GM13976 (cell line): ENCODE measurements at regions not wholly inside any gene's neighbourhood (a gene's known extent, or its start where the extent isn't known, plus 50 kb on each side); places are given as distances from the start of the nearest gene placed in this dataset.

Experiments used
- DNase-seq: peaks from one replicate; pipeline ENCODE4 v3.0.0; 2012; ENCODE audit warnings: low spot score
- CTCF ChIP-seq: IDR thresholded peaks from 2 replicates; pipeline ENCODE4 v1.5.1; 2012; ENCODE audit warnings: borderline replicate concordance, mild to moderate bottlenecking; ENCODE audit not compliant: insufficient read depth; ENCODE audit errors: extremely low read depth, missing control alignments, control extremely low read depth
- in situ Hi-C: fragments of 300-500 bp; cut with MboI; formaldehyde crosslinking; loops from one replicate; pipeline ENCODE4 v1.12.0; 2022; ENCODE audit warnings: low sequenced_read_pairs, mixed read lengths, inconsistent platforms; ENCODE audit not compliant: unreplicated experiment

GRCh38 chr5:92574023-92574422, 1007.0 kb downstream of the NR2F1-AS1 start:
- no peak for TF ChIP-seq CTCF
- no peak for DNase-seq
- in situ Hi-C loops = no loop called here

GRCh38 chr5:92568522-92568921, 1012.5 kb downstream of the NR2F1-AS1 start:
- no peak for TF ChIP-seq CTCF
- no peak for DNase-seq
- in situ Hi-C loops = no loop called here

- in situ Hi-C loops = no loop called here
- TF ChIP-seq CTCF = no peak
- DNase-seq = no peak
Observed at GRCh38 chr5:92567831-92568450, 1013.1 kb downstream of the NR2F1-AS1 start.

GRCh38 chr5:92566113-92566786, 1014.8 kb downstream of the NR2F1-AS1 start:
- no peak for DNase-seq
- no peak for TF ChIP-seq CTCF
- in situ Hi-C loops = no loop called here

GRCh38 chr5:92565673-92566072, 1015.3 kb downstream of the NR2F1-AS1 start:
- in situ Hi-C loops = no loop called here
- TF ChIP-seq CTCF = no peak
- DNase-seq = no peak

DNA sequence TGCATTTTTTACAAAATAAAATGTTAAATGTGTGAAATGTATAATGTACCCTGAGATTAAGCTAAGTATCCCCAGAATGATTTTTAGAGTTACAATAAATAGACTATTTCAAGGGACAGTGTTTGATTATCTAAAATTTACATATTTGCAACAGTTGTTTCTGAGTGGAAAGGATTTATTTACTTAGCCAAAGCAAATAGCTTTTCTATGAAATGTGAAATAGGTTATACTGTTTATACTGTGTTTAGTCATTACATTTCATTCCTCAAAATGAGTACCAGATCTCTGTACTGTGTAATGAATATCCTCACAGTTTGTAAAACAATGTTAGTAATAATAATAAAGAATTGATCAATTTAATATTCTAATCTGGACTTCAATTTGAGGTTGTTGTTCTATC, 1019.0 kb downstream of the NR2F1-AS1 start:
- no peak for TF ChIP-seq CTCF
- DNase-seq = no peak
- in situ Hi-C loops = no loop called here
